ENCODE measurements at regions not wholly inside any gene's neighbourhood (a gene's known extent, or its start where the extent isn't known, plus 50 kb on each side); places are given as distances from the start of the nearest gene placed in this dataset.

DNA sequence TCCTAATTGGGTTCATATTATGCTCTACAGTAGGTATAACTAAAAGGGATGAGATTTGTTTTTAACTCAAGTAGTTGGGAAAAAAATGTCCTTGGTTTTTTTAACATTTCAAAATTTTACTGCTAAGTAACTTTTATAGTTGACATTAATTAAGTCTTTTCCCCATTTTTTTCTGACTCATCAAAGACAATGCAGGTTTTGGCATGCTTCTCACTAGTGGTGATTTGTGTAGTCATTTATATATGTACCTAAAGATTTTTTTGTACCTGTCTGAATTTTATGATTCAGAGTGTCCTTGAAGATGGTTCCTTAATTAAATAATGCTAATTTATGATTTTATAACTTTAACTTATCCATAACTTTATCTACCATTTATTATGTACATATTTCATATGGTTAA is 882.3 kb upstream of the TMEFF2 start:
- no peak overlapping the region for H3K9ac ChIP-seq (replicated peaks; ENCODE audit: extremely low read depth, insufficient read depth, low read length)
- no peak overlapping the region for H3K27ac ChIP-seq (ENCODE audit: insufficient read depth, low read depth, low read length)
- H3K9me3 ChIP-seq (replicated peaks; ENCODE audit: control insufficient read depth, insufficient read depth, low read length): no peaks in the 10 kb centered on the region
- H2AFZ ChIP-seq (ENCODE audit: low read depth, low read length): no peak overlapping the region
- no peak for TF ChIP-seq EZH2 (IDR thresholded peaks at IDR 0.05; ENCODE audit: borderline replicate concordance, low read depth, low read length, severe bottlenecking)
- no peak for TF ChIP-seq MYC (IDR thresholded peaks at IDR 0.05; ENCODE audit: low read depth, low read length)
- no peak for TF ChIP-seq POLR2AphosphoS5 (IDR thresholded peaks at IDR 0.05; ENCODE audit: insufficient read depth, low read depth, low read length)
- TF ChIP-seq MAX (IDR thresholded peaks at IDR 0.05; ENCODE audit: insufficient read depth, insufficient read length): no peak
- no peak for TF ChIP-seq FOS (IDR thresholded peaks at IDR 0.05; ENCODE audit: borderline replicate concordance, insufficient read depth, low read length)
- TF ChIP-seq JUN (IDR thresholded peaks at IDR 0.05; ENCODE audit: borderline replicate concordance, insufficient read depth, insufficient read length, low read depth): no peak
- TF ChIP-seq GATA2 (IDR thresholded peaks at IDR 0.05; ENCODE audit: insufficient read depth, insufficient read length, low read depth, low read length): no peak
- TF ChIP-seq CTCF (IDR thresholded peaks at IDR 0.05; ENCODE audit: extremely low read depth in 1 of 2, insufficient read depth in 1 of 2, low read depth in 1 of 2, low read length in 2 of 2): no peak
- no peak for TF ChIP-seq POLR2A (IDR thresholded peaks at IDR 0.05; ENCODE audit: low read depth, low read length)
- BruUV-seq (replicated peaks): no TSS peak
- FAIRE-seq (no peak), DNase-seq (ENCODE audit: low read depth, low spot score) (no peak)
- no peak overlapping the region for H3K4me3 ChIP-seq (replicated peaks in 1 of 3; ENCODE audit: insufficient read depth in 1 of 3, low read depth in 1 of 3, low read length in 3 of 3)
- intact Hi-C loops (cut with micrococcal nuclease): no loop called here
- H3K9me1 ChIP-seq (replicated peaks; ENCODE audit: control insufficient read depth, extremely low read depth, insufficient read depth, low read length): no peaks in the 10 kb centered on the region
- ChIA-PET CTCF (no interaction called here), POLR2A (no interaction called here)
- H3K4me2 ChIP-seq (ENCODE audit: insufficient read depth, low read length): no peak overlapping the region
- H4K20me1 ChIP-seq (replicated peaks; ENCODE audit: control insufficient read depth, extremely low read depth, insufficient read depth, low read length): no peaks in the 10 kb centered on the region
- no peaks in the 10 kb centered on the region for H3K4me1 ChIP-seq (ENCODE audit: control insufficient read depth, extremely low read depth, insufficient read depth, low read length)
- no peaks in the 10 kb centered on the region for H3K27me3 ChIP-seq (ENCODE audit: control insufficient read depth in 2 of 2, insufficient read depth in 2 of 2, low read length in 2 of 2)
- dilution Hi-C loops (cut with MboI; ENCODE audit: extremely low pct_ligation_motif_present, low sequenced_read_pairs): no loop called here
- H3K79me2 ChIP-seq (ENCODE audit: control insufficient read depth, insufficient read depth, low read length): no peaks in the 10 kb centered on the region
- H3K36me3 ChIP-seq (ENCODE audit: control insufficient read depth in 2 of 2, extremely low read depth in 1 of 2, insufficient read depth in 2 of 2, low read length in 2 of 2): no peaks in the 10 kb centered on the region

Data from endothelial cell of umbilical vein (primary cell).